HCT116 (cell line): ENCODE measurements at regions not wholly inside any gene's neighbourhood (a gene's known extent, or its start where the extent isn't known, plus 50 kb on each side); places are given as distances from the start of the nearest gene placed in this dataset.

ENCODE experiments used
- ATAC-seq: fragments of 200-7000 bp; cut with Tn5 transposase; 2 replicates; pipeline ENCODE4 v1.9.1; 2020; ENCODE audit warnings: mild to moderate bottlenecking, moderate library complexity
- BruUV-seq: library from RNA; stranded (reverse); fragments of 400-500 nt; replicated peaks from 2 replicates; lab custom pipeline; 2021; lab: Mats Ljungman, UMichigan
- CTCF ChIA-PET: fragments of 300-600 bp; sonication (Branson Sonifier 250); formaldehyde crosslinking; loops from one replicate; lab custom pipeline; 2021; ENCODE audit warnings: antibody characterized with exemption; lab: Charles Lee
- POLR2A ChIA-PET: fragments of 300-600, 350-600 bp; sonication (Branson Sonifier 250); formaldehyde crosslinking; loops from one replicate; lab custom pipeline; 2021; ENCODE audit warnings: antibody characterized with exemption; lab: Charles Lee
- RAD21 ChIA-PET, 2 experiments: fragments of 300-600 bp; sonication (Branson Sonifier 250); formaldehyde crosslinking; loops; one replicate each; lab custom pipeline; 2023; ENCODE audit warnings: low total read pairs in 2 of 2; ENCODE audit not compliant: uncharacterized antibody in 2 of 2, unreplicated experiment in 2 of 2, low non-redundant PET in 1 of 2; lab: Charles Lee
- DNase-seq: peaks from one replicate; pipeline ENCODE4 v3.0.0-alpha.2; 2010; ENCODE audit warnings: low read depth, low spot score
- H2AFZ ChIP-seq: fragments of 200-600 bp; shearing (Covaris generic), sonication (generic); 2 replicates; pipeline ENCODE4 v1.6.1; 2017; ENCODE audit warnings: low read depth, mixed run types, mixed read lengths, antibody characterized with exemption, low read length; ENCODE audit not compliant: poor library complexity, severe bottlenecking
- H3K27ac ChIP-seq: 2 replicates; pipeline ENCODE4 v1.5.1; 2012; ENCODE audit warnings: low read depth, low read length
- H3K27me3 ChIP-seq: fragments of 200-600 bp; sonication (generic); 2 replicates; pipeline ENCODE4 v1.6.1; 2016; ENCODE audit warnings: mixed run types, low read length, mixed read lengths; ENCODE audit not compliant: insufficient read depth
- H3K36me3 ChIP-seq, 2 experiments: fragments of 200-500 bp in 1 of 2; fragments of 200-600 bp in 1 of 2; sonication (Bioruptor generic) in 1 of 2; sonication (generic) in 1 of 2; 2 replicates each; pipeline versions ENCODE4 v1.5.1 to v1.6.1; 2014 to 2016; ENCODE audit warnings: low read length in 2 of 2, inconsistent platforms in 1 of 2, mixed read lengths in 1 of 2, mixed run types in 1 of 2; ENCODE audit not compliant: insufficient read depth in 2 of 2, control insufficient read depth in 1 of 2
- H3K4me1 ChIP-seq, 2 experiments: fragments of 200-600 bp in 1 of 2; sonication (generic) in 1 of 2; 2 replicates each; pipeline versions ENCODE4 v1.5.1 to v1.6.1; 2012 to 2017; ENCODE audit warnings: low read length in 2 of 2, inconsistent platforms in 1 of 2, mild to moderate bottlenecking in 1 of 2, mixed read lengths in 1 of 2, mixed run types in 1 of 2, moderate library complexity in 1 of 2; ENCODE audit not compliant: insufficient read depth in 2 of 2, control insufficient read depth in 1 of 2
- H3K4me2 ChIP-seq: fragments of 200-600 bp; sonication (generic); 2 replicates; pipeline ENCODE4 v1.6.1; 2017; ENCODE audit warnings: mixed run types, low read length, mixed read lengths
- H3K4me3 ChIP-seq, 2 experiments: fragments of 200-600 bp in 1 of 2; sonication (generic) in 1 of 2; replicated peaks in 1 of 2; 2 replicates each; pipeline ENCODE4 v1.5.1; 2011 to 2016; ENCODE audit warnings: low read length in 2 of 2, control low read depth in 1 of 2, low read depth in 1 of 2, mild to moderate bottlenecking in 1 of 2, mixed read lengths in 1 of 2, mixed run types in 1 of 2
- H3K79me2 ChIP-seq: fragments of 200-600 bp; sonication (generic); 2 replicates; pipeline ENCODE4 v1.6.1; 2017; ENCODE audit warnings: mild to moderate bottlenecking, mixed run types, low read length, moderate library complexity, mixed read lengths; ENCODE audit not compliant: insufficient read depth
- H3K9ac ChIP-seq: fragments of 200-600 bp; sonication (generic); 2 replicates; pipeline ENCODE4 v1.6.1; 2016; ENCODE audit warnings: low read length, mixed read lengths
- H3K9me2 ChIP-seq: fragments of 200-600 bp; sonication (generic), shearing (Covaris generic); 2 replicates; pipeline ENCODE4 v1.6.1; 2017; ENCODE audit warnings: mixed run types, mild to moderate bottlenecking, moderate library complexity; ENCODE audit not compliant: insufficient read depth
- H3K9me3 ChIP-seq, 2 experiments: fragments of 200-500 bp in 1 of 2; fragments of 200-600 bp in 1 of 2; sonication (Bioruptor generic) in 1 of 2; sonication (generic) in 1 of 2; 2 replicates each; pipeline ENCODE4 v1.6.1; 2014 to 2017; ENCODE audit warnings: low read length in 2 of 2, mixed read lengths in 2 of 2, inconsistent platforms in 1 of 2, low read depth in 1 of 2, mild to moderate bottlenecking in 1 of 2, mixed run types in 1 of 2, moderate library complexity in 1 of 2; ENCODE audit not compliant: control insufficient read depth in 1 of 2, insufficient read depth in 1 of 2
- H4K20me1 ChIP-seq: fragments of 200-600 bp; sonication (generic), shearing (Covaris generic); 2 replicates; pipeline ENCODE4 v1.6.1; 2017; ENCODE audit warnings: mixed run types, mild to moderate bottlenecking, moderate library complexity; ENCODE audit not compliant: insufficient read depth
- ATF3 ChIP-seq: IDR thresholded peaks from 2 replicates; pipeline ENCODE4 v1.6.1; 2012
- CEBPB ChIP-seq: IDR thresholded peaks from 2 replicates; pipeline ENCODE4 v1.6.1; 2012; ENCODE audit warnings: low read depth
- EGR1 ChIP-seq: IDR thresholded peaks from 2 replicates; pipeline ENCODE4 v1.6.1; 2012; ENCODE audit warnings: low read depth
- EZH2 ChIP-seq: fragments of 200-600 bp; sonication (generic); IDR thresholded peaks from 2 replicates; pipeline ENCODE4 v1.6.1; 2017; ENCODE audit warnings: antibody characterized with exemption, mixed run types
- EZH2phosphoT487 ChIP-seq: fragments of 200-600 bp; IDR thresholded peaks from 2 replicates; pipeline ENCODE4 v1.6.1; 2018; ENCODE audit warnings: antibody characterized with exemption, borderline replicate concordance
- FOSL1 ChIP-seq: IDR thresholded peaks from 2 replicates; pipeline ENCODE4 v1.6.1; 2012; ENCODE audit warnings: low read depth
- JUND ChIP-seq: IDR thresholded peaks from 2 replicates; pipeline ENCODE4 v1.6.1; 2012
- SIN3A ChIP-seq: IDR thresholded peaks from 2 replicates; pipeline ENCODE4 v1.6.1; 2012; ENCODE audit warnings: low read depth
- SP1 ChIP-seq: IDR thresholded peaks from 2 replicates; pipeline ENCODE4 v1.6.1; 2012; ENCODE audit warnings: low read depth
- SRF ChIP-seq: IDR thresholded peaks from 2 replicates; pipeline ENCODE4 v1.6.1; 2012; ENCODE audit warnings: low read depth
- YY1 ChIP-seq: IDR thresholded peaks from 2 replicates; pipeline ENCODE4 v1.6.1; 2011; ENCODE audit warnings: low read length, low read depth, moderate library complexity, mild to moderate bottlenecking; ENCODE audit not compliant: insufficient replicate concordance; ENCODE audit errors: extremely low read depth
- ZNF274 ChIP-seq: fragments of 200-500 bp; sonication (Bioruptor generic); IDR thresholded peaks from 2 replicates; pipeline ENCODE4 v1.6.1; 2014; ENCODE audit warnings: mild to moderate bottlenecking, low read depth, low read length, inconsistent platforms
- intact Hi-C: fragments of 100-400 bp; cut with micrococcal nuclease; formaldehyde crosslinking; loops from 2 replicates; pipeline ENCODE4 v1.10.0; 2022
- TF ChIP-seq, protein P1 (sequence below), 3 experiments: fragments of 200-600 bp in 1 of 3; sonication (generic) in 1 of 3; IDR thresholded peaks in 2 of 3; conservative IDR thresholded peaks in 1 of 3; 2 replicates each; pipeline ENCODE4 v1.5.1; 2012 to 2017; ENCODE audit warnings: low read depth in 2 of 3, low read length in 2 of 3, antibody characterized with exemption in 1 of 3, borderline replicate concordance in 1 of 3, control low read depth in 1 of 3, mild to moderate bottlenecking in 1 of 3, mixed read lengths in 1 of 3, mixed run types in 1 of 3, moderate library complexity in 1 of 3; ENCODE audit not compliant: insufficient read depth in 1 of 3
- TF ChIP-seq, protein P2 (sequence below): IDR thresholded peaks from 2 replicates; pipeline ENCODE4 v1.6.1; 2012; ENCODE audit warnings: low read depth

DNA sequence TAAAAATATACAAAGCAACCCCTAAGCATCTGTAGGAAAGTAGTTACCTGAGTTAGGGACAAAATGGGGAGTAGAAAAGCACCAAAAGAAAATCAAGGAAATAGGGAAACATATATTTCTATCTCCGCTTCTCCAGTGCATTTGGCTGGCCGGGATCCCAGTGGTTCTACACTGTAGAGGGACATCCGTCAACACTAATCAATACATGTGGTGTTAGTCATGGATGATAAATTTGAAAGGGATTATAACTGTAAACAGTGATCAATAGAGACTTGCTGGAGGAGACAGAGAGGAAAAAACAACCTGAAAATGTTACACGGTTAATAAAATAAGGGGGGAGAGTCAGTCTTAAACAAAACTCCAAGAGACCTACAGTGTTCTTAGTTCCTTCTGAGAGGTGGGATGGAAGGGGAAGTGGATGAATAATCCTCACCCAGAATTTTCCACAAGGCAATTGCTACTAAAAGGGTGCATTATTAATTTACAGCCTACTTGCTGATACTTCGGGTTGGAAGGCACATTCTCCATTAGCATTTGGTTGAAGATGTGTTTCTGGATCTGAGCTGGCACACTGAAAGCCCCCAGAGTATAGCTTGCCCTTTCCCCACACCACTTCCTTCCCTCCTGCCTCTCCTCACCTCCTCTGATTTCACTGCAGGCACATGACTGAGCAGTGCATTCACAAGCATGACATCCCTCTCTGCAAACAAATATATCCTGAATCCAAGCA, 530.0 kb downstream of the BCL11A start:
- ChIA-PET CTCF (no interaction called here), POLR2A (no interaction called here), RAD21 (no interaction called here)
- BruUV-seq, result no TSS peak
- no peak for TF ChIP-seq CEBPB
- no peak for TF ChIP-seq YY1
- no peak for TF ChIP-seq ATF3
- TF ChIP-seq, protein P1, sequence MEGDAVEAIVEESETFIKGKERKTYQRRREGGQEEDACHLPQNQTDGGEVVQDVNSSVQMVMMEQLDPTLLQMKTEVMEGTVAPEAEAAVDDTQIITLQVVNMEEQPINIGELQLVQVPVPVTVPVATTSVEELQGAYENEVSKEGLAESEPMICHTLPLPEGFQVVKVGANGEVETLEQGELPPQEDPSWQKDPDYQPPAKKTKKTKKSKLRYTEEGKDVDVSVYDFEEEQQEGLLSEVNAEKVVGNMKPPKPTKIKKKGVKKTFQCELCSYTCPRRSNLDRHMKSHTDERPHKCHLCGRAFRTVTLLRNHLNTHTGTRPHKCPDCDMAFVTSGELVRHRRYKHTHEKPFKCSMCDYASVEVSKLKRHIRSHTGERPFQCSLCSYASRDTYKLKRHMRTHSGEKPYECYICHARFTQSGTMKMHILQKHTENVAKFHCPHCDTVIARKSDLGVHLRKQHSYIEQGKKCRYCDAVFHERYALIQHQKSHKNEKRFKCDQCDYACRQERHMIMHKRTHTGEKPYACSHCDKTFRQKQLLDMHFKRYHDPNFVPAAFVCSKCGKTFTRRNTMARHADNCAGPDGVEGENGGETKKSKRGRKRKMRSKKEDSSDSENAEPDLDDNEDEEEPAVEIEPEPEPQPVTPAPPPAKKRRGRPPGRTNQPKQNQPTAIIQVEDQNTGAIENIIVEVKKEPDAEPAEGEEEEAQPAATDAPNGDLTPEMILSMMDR (IDR thresholded peaks at IDR 0.05 in 2 of 3, conservative IDR thresholded peaks at IDR 0.05 in 1 of 3; ENCODE audit: borderline replicate concordance in 1 of 3, insufficient read depth in 1 of 3, low read depth in 2 of 3, low read length in 2 of 3), result no peak
- no peak for TF ChIP-seq EZH2
- Histone ChIP-seq H2AFZ (no peak overlapping the region), H3K4me2 (no peak overlapping the region), H3K9me3 (no peaks in the 10 kb centered on the region; a peak in 1 of 4 replicates), H3K4me3 (no peak overlapping the region), H3K9me2 (no peaks in the 10 kb centered on the region), H3K27ac (no peak overlapping the region), H3K36me3 (no peaks in the 10 kb centered on the region), H3K27me3 (no peaks in the 10 kb centered on the region), H4K20me1 (no peaks in the 10 kb centered on the region), H3K4me1 (no peaks in the 10 kb centered on the region), H3K79me2 (no peaks in the 10 kb centered on the region), H3K9ac (no peak overlapping the region)
- intact Hi-C loops, result no loop called here
- ATAC-seq, result no peak
- DNase-seq, result no peak

- Histone ChIP-seq H2AFZ (no peak overlapping the region), H4K20me1 (no peaks in the 10 kb centered on the region), H3K36me3 (no peaks in the 10 kb centered on the region), H3K9me3 (no peaks in the 10 kb centered on the region), H3K79me2 (no peaks in the 10 kb centered on the region), H3K27ac (no peak overlapping the region), H3K9ac (no peak overlapping the region), H3K4me2 (no peak overlapping the region), H3K9me2 (no peaks in the 10 kb centered on the region), H3K27me3 (no peaks in the 10 kb centered on the region), H3K4me3 (no peak overlapping the region), H3K4me1 (no peaks in the 10 kb centered on the region)
- RAD21 ChIA-PET, result no interaction called here
- POLR2A ChIA-PET, result no interaction called here
- no TSS peak for BruUV-seq
- CTCF ChIA-PET, result no interaction called here
- TF ChIP-seq SP1 (no peak), SIN3A (no peak), SRF (no peak), EZH2phosphoT487 (no peak), YY1 (no peak), FOSL1 (no peak), ZNF274 (no peak), EGR1 (no peak), JUND (no peak)
- TF ChIP-seq, protein P2, sequence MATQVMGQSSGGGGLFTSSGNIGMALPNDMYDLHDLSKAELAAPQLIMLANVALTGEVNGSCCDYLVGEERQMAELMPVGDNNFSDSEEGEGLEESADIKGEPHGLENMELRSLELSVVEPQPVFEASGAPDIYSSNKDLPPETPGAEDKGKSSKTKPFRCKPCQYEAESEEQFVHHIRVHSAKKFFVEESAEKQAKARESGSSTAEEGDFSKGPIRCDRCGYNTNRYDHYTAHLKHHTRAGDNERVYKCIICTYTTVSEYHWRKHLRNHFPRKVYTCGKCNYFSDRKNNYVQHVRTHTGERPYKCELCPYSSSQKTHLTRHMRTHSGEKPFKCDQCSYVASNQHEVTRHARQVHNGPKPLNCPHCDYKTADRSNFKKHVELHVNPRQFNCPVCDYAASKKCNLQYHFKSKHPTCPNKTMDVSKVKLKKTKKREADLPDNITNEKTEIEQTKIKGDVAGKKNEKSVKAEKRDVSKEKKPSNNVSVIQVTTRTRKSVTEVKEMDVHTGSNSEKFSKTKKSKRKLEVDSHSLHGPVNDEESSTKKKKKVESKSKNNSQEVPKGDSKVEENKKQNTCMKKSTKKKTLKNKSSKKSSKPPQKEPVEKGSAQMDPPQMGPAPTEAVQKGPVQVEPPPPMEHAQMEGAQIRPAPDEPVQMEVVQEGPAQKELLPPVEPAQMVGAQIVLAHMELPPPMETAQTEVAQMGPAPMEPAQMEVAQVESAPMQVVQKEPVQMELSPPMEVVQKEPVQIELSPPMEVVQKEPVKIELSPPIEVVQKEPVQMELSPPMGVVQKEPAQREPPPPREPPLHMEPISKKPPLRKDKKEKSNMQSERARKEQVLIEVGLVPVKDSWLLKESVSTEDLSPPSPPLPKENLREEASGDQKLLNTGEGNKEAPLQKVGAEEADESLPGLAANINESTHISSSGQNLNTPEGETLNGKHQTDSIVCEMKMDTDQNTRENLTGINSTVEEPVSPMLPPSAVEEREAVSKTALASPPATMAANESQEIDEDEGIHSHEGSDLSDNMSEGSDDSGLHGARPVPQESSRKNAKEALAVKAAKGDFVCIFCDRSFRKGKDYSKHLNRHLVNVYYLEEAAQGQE, result no peak
- no peak for DNase-seq
- intact Hi-C loops, result no loop called here
- ATAC-seq, result no peak
These were observed 545.8 kb downstream of the BCL11A start for GRCh38 chr2:60007671-60008070.
